Lower leg skin (tissue), 4 donors: ENCODE measurements at regions not wholly inside any gene's neighbourhood (a gene's known extent, or its start where the extent isn't known, plus 50 kb on each side); places are given as distances from the start of the nearest gene placed in this dataset.
"Not testable (repeated sequence)": the region's sequence is repeated elsewhere in the genome, so short reads cannot be mapped to it uniquely, and the experiment has no call there.

Experiments used
- DNase-seq, 2 donors: peaks; one replicate each; pipeline ENCODE4 v3.0.0-alpha.2; 2019; ENCODE audit warnings: low spot score in 2 of 2
- H3K4me3 ChIP-seq: fragments of 200-600 bp; sonication (generic); 2 replicates; pipeline ENCODE4 v1.5.1; 2017; ENCODE audit warnings: mild to moderate bottlenecking, low read depth; ENCODE audit not compliant: poor library complexity, severe bottlenecking
- CTCF ChIP-seq, 3 donors: fragments of 450-650 bp; IDR thresholded peaks; one replicate each; pipeline ENCODE4 v1.5.1; 2016; ENCODE audit warnings: antibody characterized with exemption in 3 of 3, mild to moderate bottlenecking in 3 of 3, moderate library complexity in 2 of 3
- POLR2A ChIP-seq, 2 donors: fragments of 450-650 bp; IDR thresholded peaks; one replicate each; pipeline ENCODE4 v1.6.1; 2016 to 2017; ENCODE audit warnings: antibody characterized with exemption in 2 of 2, mild to moderate bottlenecking in 1 of 2, moderate library complexity in 1 of 2
- WGBS, 2 donors: methylation state at CpG; one replicate each; pipeline ENCODE4 v1.1.5; 2018; 5-methylcytosine and 5-hydroxymethylcytosine counted together
- intact Hi-C: fragments of 100-400 bp; cut with DNase I; formaldehyde crosslinking; loops from one replicate; pipeline ENCODE4 v1.15.0; 2023; ENCODE audit warnings: low total_unique reads

DNA sequence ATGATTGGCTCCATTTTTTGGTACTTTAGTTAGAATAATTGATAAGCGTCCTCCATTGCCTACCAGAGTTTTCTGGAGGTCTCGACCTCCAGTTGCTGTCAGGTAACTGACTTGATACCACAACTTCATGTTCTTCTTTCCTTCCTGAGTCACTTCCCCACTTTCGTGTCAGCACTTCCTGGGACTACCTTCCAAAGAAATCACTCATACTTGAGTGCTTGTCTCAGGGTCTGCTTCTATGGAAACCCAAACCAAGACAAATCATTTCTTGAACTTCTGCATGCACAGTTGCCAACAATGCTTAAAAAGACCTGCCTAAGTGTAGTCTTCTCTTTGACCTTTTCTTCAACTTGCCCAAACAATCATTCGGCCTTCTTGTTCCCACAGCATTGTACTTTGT lies 210.3 kb upstream of the ETAA1 start:
- DNase-seq = no peak
- TF ChIP-seq POLR2A (IDR thresholded peaks at IDR 0.05) (no peak), CTCF (IDR thresholded peaks at IDR 0.05) (no peak)
- WGBS, 2 donors = 94% methylated on average over 4 of the region's 4 CpGs
- no peak overlapping the region for H3K4me3 ChIP-seq
- intact Hi-C loops = no loop called here

DNA sequence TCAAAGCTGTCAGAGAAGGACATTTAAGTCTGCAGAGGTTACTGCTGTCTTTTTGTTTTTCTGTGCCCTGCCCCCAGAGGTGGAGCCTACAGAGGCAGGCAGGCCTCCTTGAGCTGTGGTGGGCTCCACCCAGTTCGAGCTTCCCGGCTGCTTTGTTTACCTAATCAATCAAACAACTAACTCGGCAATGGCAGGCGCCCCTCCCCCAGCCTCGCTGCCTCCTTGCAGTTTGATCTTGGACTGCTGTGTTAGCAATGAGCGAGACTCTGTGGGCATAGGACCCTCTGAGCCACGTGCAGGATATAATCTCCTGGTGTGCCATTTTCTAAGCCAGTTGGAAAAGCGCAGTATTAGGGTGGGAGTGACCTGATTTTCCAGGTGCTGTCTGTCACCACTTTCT lies 201.8 kb upstream of the ETAA1 start:
- 84 to 92% methylated on average over 8 of the region's 8 CpGs for WGBS, 2 donors
- H3K4me3 ChIP-seq, intact Hi-C loops, DNase-seq: not testable (repeated sequence)

DNA sequence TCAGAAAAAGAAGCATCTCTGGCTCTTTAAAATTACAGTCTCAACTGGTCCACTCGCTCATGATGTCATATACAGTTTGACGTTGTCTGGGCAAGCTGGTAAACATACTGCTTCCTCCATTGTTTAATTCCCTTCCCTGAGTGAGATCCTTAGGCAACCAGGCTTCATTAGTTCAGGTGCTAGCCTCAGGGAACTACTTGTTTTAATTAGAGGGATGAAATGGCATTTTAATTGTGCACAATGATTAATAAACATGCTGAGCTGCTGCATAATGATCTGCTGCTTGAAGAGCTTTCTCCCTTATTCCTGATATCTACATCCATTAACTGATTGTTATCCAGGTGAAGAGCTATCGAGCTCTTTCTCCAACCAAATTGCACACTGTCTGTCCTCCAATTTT lies 195.6 kb upstream of the ETAA1 start:
- WGBS, 2 donors = 75 to 83% methylated on average over 3 of the region's 3 CpGs
- DNase-seq = no peak
- intact Hi-C loops = no loop called here

DNA sequence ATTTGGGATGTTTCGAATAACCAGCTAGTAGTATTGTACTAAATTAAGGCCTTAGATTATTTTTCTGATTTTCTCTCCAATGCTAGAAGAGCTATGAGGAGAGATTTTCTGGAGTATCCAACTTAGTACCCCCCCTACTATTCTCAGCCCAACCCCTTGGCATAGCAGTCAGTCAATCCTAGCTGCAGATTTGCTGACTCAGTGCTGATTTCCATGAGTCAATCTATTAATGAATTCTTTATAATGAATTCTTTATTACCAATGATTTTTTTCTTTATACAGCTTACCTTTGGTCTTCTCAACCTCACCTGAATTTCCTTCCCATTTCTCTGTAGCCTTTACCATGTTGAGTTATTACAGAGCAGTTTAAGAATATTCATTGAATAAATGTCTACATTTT lies 192.8 kb upstream of the ETAA1 start:
- no peak overlapping the region for H3K4me3 ChIP-seq
- WGBS, 2 donors = 91 to 98% methylated on average over 1 of the region's 1 CpG
- no peak for TF ChIP-seq POLR2A (IDR thresholded peaks at IDR 0.05)
- no peak for TF ChIP-seq CTCF (IDR thresholded peaks at IDR 0.05)
- no peak for DNase-seq
- intact Hi-C loops = no loop called here

More for the DNA sequence above, 195.6 kb upstream of the ETAA1 start:
- no peak for TF ChIP-seq POLR2A (IDR thresholded peaks at IDR 0.05)
- TF ChIP-seq CTCF (IDR thresholded peaks at IDR 0.05) = no peak
- H3K4me3 ChIP-seq = no peak overlapping the region

GRCh38 chr2:67208887-67209500 lies 188.1 kb upstream of the ETAA1 start:
- no peak overlapping the region for H3K4me3 ChIP-seq
- TF ChIP-seq CTCF (IDR thresholded peaks at IDR 0.05) = no peak
- TF ChIP-seq POLR2A (IDR thresholded peaks at IDR 0.05) = no peak
- intact Hi-C loops = no loop called here
- 71 to 75% methylated on average over 3 of the region's 3 CpGs for whole genome bisulfite sequencing, 2 donors
- DNase-seq = no peak

DNA sequence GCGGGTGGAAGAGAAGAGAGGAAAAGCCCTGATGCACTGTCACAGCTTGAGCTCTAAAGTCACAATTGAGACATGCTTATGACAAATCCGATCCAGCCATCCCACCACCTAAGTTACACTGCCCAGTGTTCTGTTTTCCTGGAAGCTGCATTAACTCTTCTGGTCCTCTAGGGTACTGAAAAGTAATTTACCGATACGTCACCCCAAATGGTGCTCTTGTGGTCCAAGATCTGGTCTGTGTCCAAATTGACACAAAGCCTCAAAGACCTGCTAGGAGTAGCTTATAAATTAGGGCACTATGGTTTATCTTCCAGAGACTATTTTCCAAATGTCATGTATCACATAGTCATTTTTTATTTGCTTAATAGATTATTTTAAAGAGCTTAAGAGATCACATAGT lies 186.7 kb upstream of the ETAA1 start:
- intact Hi-C loops = no loop called here
- H3K4me3 ChIP-seq = no peak overlapping the region
- DNase-seq = no peak
- no peak for TF ChIP-seq POLR2A (IDR thresholded peaks at IDR 0.05)
- no peak for TF ChIP-seq CTCF (IDR thresholded peaks at IDR 0.05)
- WGBS, 2 donors = 81 to 92% methylated on average over 4 of the region's 4 CpGs
